IMR-90 (cell line): ENCODE measurements at regions not wholly inside any gene's neighbourhood (a gene's known extent, or its start where the extent isn't known, plus 50 kb on each side); places are given as distances from the start of the nearest gene placed in this dataset.

Source experiments
- ATAC-seq: fragments of 200-7000 bp; cut with Tn5 transposase; 2 replicates; pipeline ENCODE4 v1.9.1; 2020; ENCODE audit warnings: low read depth, mild to moderate bottlenecking, moderate library complexity
- BruUV-seq: library from RNA; stranded (reverse); fragments of 400-500 nt; replicated peaks from 2 replicates; lab custom pipeline; 2021; lab: Mats Ljungman, UMichigan
- CTCF ChIA-PET: fragments of 300-600 bp; formaldehyde crosslinking; extraction: SDS; loops from one replicate; lab custom pipeline; 2021; ENCODE audit warnings: antibody characterized with exemption; lab: Yijun Ruan, JAX
- POLR2A ChIA-PET: fragments of 300-600 bp; sonication (Branson Sonifier 250); formaldehyde crosslinking; loops from one replicate; lab custom pipeline; 2022; ENCODE audit warnings: antibody characterized with exemption; ENCODE audit not compliant: unreplicated experiment; lab: Charles Lee
- DNase-seq: peaks from one replicate; pipeline ENCODE4 v3.0.0; 2013
- H2AFZ ChIP-seq: replicated peaks from 2 replicates; pipeline ENCODE3; 2013; ENCODE audit warnings: low read length, mild to moderate bottlenecking; ENCODE audit not compliant: poor library complexity
- H2AK5ac ChIP-seq: 2 replicates; pipeline ENCODE4 v1.6.1; 2013; ENCODE audit warnings: low read depth, low read length, inconsistent platforms
- H2AK9ac ChIP-seq: replicated peaks from 2 replicates; pipeline ENCODE3; 2013; ENCODE audit warnings: mild to moderate bottlenecking, low read depth, low read length, moderate library complexity; ENCODE audit not compliant: poor library complexity
- H2BK120ac ChIP-seq: 2 replicates; pipeline ENCODE4 v1.6.1; 2013; ENCODE audit warnings: low read depth, low read length, inconsistent platforms
- H2BK15ac ChIP-seq: 3 replicates; pipeline ENCODE4 v1.6.1; 2013; ENCODE audit warnings: low read depth, low read length, inconsistent platforms
- H2BK20ac ChIP-seq: 2 replicates; pipeline ENCODE4 v1.6.1; 2013; ENCODE audit warnings: low read depth, mild to moderate bottlenecking, inconsistent platforms, low read length, moderate library complexity
- H2BK5ac ChIP-seq: 2 replicates; pipeline ENCODE4 v1.6.1; 2013; ENCODE audit warnings: mild to moderate bottlenecking, low read depth, low read length, inconsistent platforms; ENCODE audit not compliant: poor library complexity, severe bottlenecking
- H3K14ac ChIP-seq: replicated peaks from 2 replicates; pipeline ENCODE4 v1.6.1; 2013; ENCODE audit warnings: low read depth, low read length, inconsistent platforms
- H3K18ac ChIP-seq: 2 replicates; pipeline ENCODE4 v1.6.1; 2013; ENCODE audit warnings: low read depth, low read length, control low read depth
- H3K23ac ChIP-seq: 2 replicates; pipeline ENCODE4 v1.6.1; 2013; ENCODE audit warnings: low read depth, low read length, inconsistent platforms
- H3K27ac ChIP-seq: 2 replicates; pipeline ENCODE4 v1.5.1; 2013; ENCODE audit warnings: mild to moderate bottlenecking, control low read depth, low read length; ENCODE audit not compliant: insufficient read depth
- H3K27me3 ChIP-seq: 2 replicates; pipeline ENCODE4 v1.6.1; 2013; ENCODE audit warnings: low read length; ENCODE audit not compliant: control insufficient read depth, insufficient read depth
- H3K36me3 ChIP-seq: 2 replicates; pipeline ENCODE4 v1.6.1; 2013; ENCODE audit warnings: low read length, mixed read lengths; ENCODE audit not compliant: control insufficient read depth, insufficient read depth
- H3K4ac ChIP-seq: 2 replicates; pipeline ENCODE4 v1.6.1; 2013; ENCODE audit warnings: low read depth, low read length, inconsistent platforms
- H3K4me1 ChIP-seq: 2 replicates; pipeline ENCODE4 v1.6.1; 2013; ENCODE audit warnings: low read length, mixed read lengths; ENCODE audit not compliant: control insufficient read depth, insufficient read depth
- H3K4me2 ChIP-seq: 2 replicates; pipeline ENCODE4 v1.6.1; 2013; ENCODE audit warnings: low read depth, mild to moderate bottlenecking, control low read depth, low read length, moderate library complexity
- H3K4me3 ChIP-seq: 2 replicates; pipeline ENCODE4 v1.5.1; 2013; ENCODE audit warnings: low read depth, mild to moderate bottlenecking, control low read depth, low read length, moderate library complexity; ENCODE audit not compliant: insufficient read depth
- H3K56ac ChIP-seq: 2 replicates; pipeline ENCODE4 v1.6.1; 2013; ENCODE audit warnings: low read length, inconsistent platforms; ENCODE audit not compliant: insufficient read depth; ENCODE audit errors: extremely low read depth
- H3K79me1 ChIP-seq, 2 experiments: 2 replicates each; pipeline ENCODE4 v1.6.1; 2013; ENCODE audit warnings: low read length in 2 of 2, inconsistent platforms in 1 of 2, low read depth in 1 of 2
- H3K9ac ChIP-seq: 2 replicates; pipeline ENCODE4 v1.6.1; 2013; ENCODE audit warnings: low read depth, low read length, control low read depth
- H3K9me1 ChIP-seq: 2 replicates; pipeline ENCODE4 v1.6.1; 2013; ENCODE audit warnings: low read length, inconsistent platforms; ENCODE audit not compliant: insufficient read depth
- H3K9me3 ChIP-seq: 2 replicates; pipeline ENCODE4 v1.6.1; 2013; ENCODE audit warnings: low read length; ENCODE audit not compliant: control insufficient read depth, insufficient read depth
- H4K20me1 ChIP-seq: 2 replicates; pipeline ENCODE4 v1.6.1; 2013; ENCODE audit warnings: low read length, inconsistent platforms; ENCODE audit not compliant: insufficient read depth
- H4K5ac ChIP-seq: 2 replicates; pipeline ENCODE4 v1.6.1; 2013; ENCODE audit warnings: mild to moderate bottlenecking, low read depth, low read length, control low read depth
- H4K8ac ChIP-seq, 2 experiments: 2 replicates each; pipeline ENCODE4 v1.6.1; 2013; ENCODE audit warnings: low read depth in 2 of 2, low read length in 2 of 2, control low read depth in 1 of 2, inconsistent platforms in 1 of 2
- H4K91ac ChIP-seq: 2 replicates; pipeline ENCODE4 v1.6.1; 2013; ENCODE audit warnings: low read depth, low read length, inconsistent platforms; ENCODE audit not compliant: insufficient read depth
- BHLHE40 ChIP-seq: fragments of 150-350 bp; IDR thresholded peaks from 2 replicates; pipeline ENCODE4 v1.6.1; 2016; ENCODE audit warnings: mild to moderate bottlenecking, low read depth, low read length
- CHD1 ChIP-seq: IDR thresholded peaks from 2 replicates; pipeline ENCODE4 v1.6.1; 2012; ENCODE audit warnings: low read depth, low read length, improper control_type of control experiment
- CTCF ChIP-seq: conservative IDR thresholded peaks from 2 replicates; pipeline ENCODE4 v1.5.1; 2012; ENCODE audit warnings: mild to moderate bottlenecking, low read depth, low read length, improper control_type of control experiment
- NFE2L2 ChIP-seq: fragments of 150-350 bp; IDR thresholded peaks from 2 replicates; pipeline ENCODE4 v1.6.1; 2016; ENCODE audit warnings: low read depth, mild to moderate bottlenecking, low read length
- RAD21 ChIP-seq: IDR thresholded peaks from 2 replicates; pipeline ENCODE4 v1.6.1; 2012; ENCODE audit warnings: low read length, improper control_type of control experiment
- RFX5 ChIP-seq: IDR thresholded peaks from 2 replicates; pipeline ENCODE4 v1.8.0; 2012; ENCODE audit warnings: low read depth, mild to moderate bottlenecking, low read length, moderate library complexity
- USF2 ChIP-seq: fragments of 150-350 bp; IDR thresholded peaks from 2 replicates; pipeline ENCODE4 v1.6.1; 2017; ENCODE audit warnings: mild to moderate bottlenecking, antibody characterized with exemption, low read length, low read depth
- WGBS, 2 experiments: methylation state at CpG; one replicate each; pipeline versions ENCODE4 v1.1.5 to v1.1.7; 2013; ENCODE audit warnings: missing lambda C conversion rate in 2 of 2; ENCODE audit not compliant: insufficient read length in 1 of 2; ENCODE audit errors: extremely low coverage in 2 of 2; 5-methylcytosine and 5-hydroxymethylcytosine counted together
- dilution Hi-C: fragments of 300-500 bp; cut with HindIII; formaldehyde crosslinking; loops from one replicate; pipeline ENCODE4 v1.14.3; 2018; ENCODE audit warnings: low sequenced_read_pairs; ENCODE audit not compliant: unreplicated experiment
- in situ Hi-C: fragments of 300-500 bp; cut with MboI; formaldehyde crosslinking; loops from 3 replicates; pipeline ENCODE4 v1.14.3; 2019; ENCODE audit warnings: low sequenced_read_pairs, inconsistent platforms, mixed read lengths
- intact Hi-C: fragments of 100-400 bp; cut with micrococcal nuclease; formaldehyde crosslinking; loops from 2 replicates; pipeline ENCODE4 v1.10.0; 2022

- Histone ChIP-seq H3K27me3 (no peaks in the 10 kb centered on the region), H2AK5ac (no peak overlapping the region), H3K23ac (no peak overlapping the region), H3K9ac (no peak overlapping the region), H3K36me3 (no peaks in the 10 kb centered on the region), H4K8ac (no peak overlapping the region), H3K4me1 (peaks cover 6% of the 10 kb centered on the region), H3K9me3 (no peaks in the 10 kb centered on the region), H2AFZ (no peak overlapping the region), H3K18ac (no peak overlapping the region), H4K5ac (no peak overlapping the region), H3K56ac (no peak overlapping the region), H3K4me3 (no peak overlapping the region), H3K4ac (no peak overlapping the region), H3K14ac (no peak overlapping the region), H2AK9ac (no peak overlapping the region), H3K79me1 (no peaks in the 10 kb centered on the region), H2BK120ac (no peak overlapping the region), H2BK15ac (no peak overlapping the region), H3K4me2 (no peak overlapping the region), H4K91ac (no peak overlapping the region), H2BK5ac (no peak overlapping the region), H2BK20ac (no peak overlapping the region), H3K9me1 (peaks cover 6% of the 10 kb centered on the region), H3K27ac (no peak overlapping the region), H4K20me1 (no peaks in the 10 kb centered on the region)
- no peak for ATAC-seq
- intact Hi-C loops, result no loop called here
- dilution Hi-C loops, result no loop called here
- no CpG with 5 or more reads among the region's 4 CpGs for WGBS, 2 experiments
- TF ChIP-seq RAD21 (no peak), CHD1 (no peak), USF2 (no peak), RFX5 (no peak), NFE2L2 (no peak), CTCF (no peak), BHLHE40 (no peak)
- in situ Hi-C loops, result no loop called here
- ChIA-PET CTCF (interaction anchor here (1.4 kb wide), 1 partner anchor 9 kb away, joined by 4 read pairs; no protein-coding TSS in a partner anchor), POLR2A (no interaction called here)
- no TSS peak for BruUV-seq
- DNase-seq, result no peak
These were observed 91.1 kb upstream of the TLE4 start for GRCh38 chr9:79480639-79481038.
